Right atrium auricular region (tissue), 2 donors: ENCODE measurements at regions not wholly inside any gene's neighbourhood (a gene's known extent, or its start where the extent isn't known, plus 50 kb on each side); places are given as distances from the start of the nearest gene placed in this dataset.

ENCODE experiments used
- DNase-seq: peaks from one replicate; pipeline ENCODE4 v3.0.0-alpha.2; 2019; ENCODE audit warnings: low spot score
- H3K27ac ChIP-seq, 2 donors: fragments of 200-600 bp; sonication (generic); 1 replicate in 1 of 2; 2 replicates in 1 of 2; pipeline ENCODE4 v1.5.1; 2016 to 2019
- H3K27me3 ChIP-seq, 2 donors: fragments of 200-600 bp; sonication (generic); one replicate each; pipeline versions ENCODE4 v1.5.1 to v1.6.0; 2017 to 2019
- H3K36me3 ChIP-seq: fragments of 200-600 bp; sonication (generic); one replicate; pipeline ENCODE4 v1.5.1; 2016
- H3K4me1 ChIP-seq, 2 donors: fragments of 200-600 bp; sonication (generic); one replicate each; pipeline versions ENCODE4 v1.5.1 to v1.6.0; 2017 to 2019
- H3K4me3 ChIP-seq, 2 donors: fragments of 200-600 bp; sonication (generic); 1 replicate in 1 of 2; 2 replicates in 1 of 2; pipeline ENCODE4 v1.5.1; 2017 to 2019; ENCODE audit warnings: mild to moderate bottlenecking in 1 of 2, moderate library complexity in 1 of 2
- H3K9me3 ChIP-seq, 2 donors: fragments of 200-600 bp; sonication (generic); one replicate each; pipeline ENCODE4 v1.5.1; 2019
- TF ChIP-seq, protein P1 (sequence below), 2 donors: fragments of 200-600 bp; sonication (generic); IDR thresholded peaks; one replicate each; pipeline ENCODE4 v1.5.1; 2019; ENCODE audit warnings: antibody characterized with exemption in 2 of 2

DNA sequence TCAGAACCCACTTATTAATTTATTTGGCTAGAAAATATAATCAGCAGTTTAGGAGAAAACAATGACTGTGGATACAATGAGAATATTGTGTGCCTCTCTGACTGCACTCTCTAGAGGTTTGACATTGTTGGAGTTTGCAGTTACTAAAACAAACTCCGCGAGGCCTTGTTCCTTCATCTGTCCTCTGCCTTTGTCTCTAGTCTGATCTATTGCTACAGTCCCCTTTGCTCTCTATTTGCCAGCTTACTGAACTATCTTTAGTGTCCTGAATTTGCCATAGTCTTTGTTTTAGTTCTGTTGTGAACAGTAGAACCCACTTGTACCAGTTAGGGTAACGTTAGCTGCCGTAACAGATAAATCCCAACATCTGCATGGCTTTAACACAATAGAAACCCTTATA lies 81.4 kb upstream of the RPS6KA3 start:
- Histone ChIP-seq H3K4me3 (no peak overlapping the region), H3K4me1 (no peaks in the 10 kb centered on the region), H3K9me3 (no peaks in the 10 kb centered on the region), H3K27ac (no peak overlapping the region), H3K27me3 (no peaks in the 10 kb centered on the region), H3K36me3 (no peaks in the 10 kb centered on the region)
- no peak for DNase-seq
- TF ChIP-seq, protein P1, sequence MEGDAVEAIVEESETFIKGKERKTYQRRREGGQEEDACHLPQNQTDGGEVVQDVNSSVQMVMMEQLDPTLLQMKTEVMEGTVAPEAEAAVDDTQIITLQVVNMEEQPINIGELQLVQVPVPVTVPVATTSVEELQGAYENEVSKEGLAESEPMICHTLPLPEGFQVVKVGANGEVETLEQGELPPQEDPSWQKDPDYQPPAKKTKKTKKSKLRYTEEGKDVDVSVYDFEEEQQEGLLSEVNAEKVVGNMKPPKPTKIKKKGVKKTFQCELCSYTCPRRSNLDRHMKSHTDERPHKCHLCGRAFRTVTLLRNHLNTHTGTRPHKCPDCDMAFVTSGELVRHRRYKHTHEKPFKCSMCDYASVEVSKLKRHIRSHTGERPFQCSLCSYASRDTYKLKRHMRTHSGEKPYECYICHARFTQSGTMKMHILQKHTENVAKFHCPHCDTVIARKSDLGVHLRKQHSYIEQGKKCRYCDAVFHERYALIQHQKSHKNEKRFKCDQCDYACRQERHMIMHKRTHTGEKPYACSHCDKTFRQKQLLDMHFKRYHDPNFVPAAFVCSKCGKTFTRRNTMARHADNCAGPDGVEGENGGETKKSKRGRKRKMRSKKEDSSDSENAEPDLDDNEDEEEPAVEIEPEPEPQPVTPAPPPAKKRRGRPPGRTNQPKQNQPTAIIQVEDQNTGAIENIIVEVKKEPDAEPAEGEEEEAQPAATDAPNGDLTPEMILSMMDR (IDR thresholded peaks at IDR 0.05), result no peak

DNA sequence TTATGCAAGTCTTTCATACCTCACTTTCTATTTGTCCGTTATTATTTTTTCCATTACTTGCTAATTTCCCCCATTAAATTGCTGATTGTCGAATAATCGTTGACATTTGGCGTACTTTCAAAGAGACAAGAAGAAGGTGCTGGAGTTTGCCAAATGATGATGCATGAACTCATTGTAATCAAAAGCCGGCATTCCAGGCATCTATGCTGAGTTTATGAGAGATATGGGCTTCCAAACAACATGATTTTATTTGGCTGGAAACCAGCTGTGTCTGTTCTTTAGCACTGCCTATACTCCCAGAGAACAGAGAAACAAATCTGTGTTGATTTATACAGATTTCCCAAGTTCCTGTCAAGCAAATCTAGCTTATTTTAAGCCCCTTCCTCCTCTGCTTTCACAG lies 80.8 kb upstream of the RPS6KA3 start:
- TF ChIP-seq, protein P1 (IDR thresholded peaks at IDR 0.05), result no peak
- H3K27me3 ChIP-seq, result no peaks in the 10 kb centered on the region
- DNase-seq, result no peak
- no peak overlapping the region for H3K4me3 ChIP-seq
- H3K9me3 ChIP-seq, result no peaks in the 10 kb centered on the region
- no peak overlapping the region for H3K27ac ChIP-seq
- no peaks in the 10 kb centered on the region for H3K4me1 ChIP-seq
- no peaks in the 10 kb centered on the region for H3K36me3 ChIP-seq

DNA sequence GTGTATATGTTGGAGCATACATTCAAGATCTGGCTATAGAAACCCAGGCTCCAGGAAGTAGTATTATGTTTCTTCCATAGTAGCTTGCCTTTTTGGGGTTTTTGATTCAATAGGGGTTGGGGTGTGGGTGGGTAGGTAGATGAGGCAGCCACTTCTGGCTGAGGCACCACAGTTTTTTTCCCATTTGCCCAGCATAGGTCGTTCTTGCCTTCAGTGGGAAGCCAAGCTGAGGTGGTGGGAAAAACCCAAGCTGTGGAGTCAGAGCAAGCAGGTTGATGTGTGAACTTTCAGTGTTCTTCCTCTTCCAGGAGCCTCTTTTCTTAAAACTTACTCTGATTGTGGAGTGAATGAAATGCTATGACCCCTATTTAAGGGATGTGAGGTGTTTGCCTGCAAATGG lies 67.0 kb upstream of the RPS6KA3 start:
- H3K4me1 ChIP-seq, result no peaks in the 10 kb centered on the region
- TF ChIP-seq, protein P1 (IDR thresholded peaks at IDR 0.05), result no peak
- H3K9me3 ChIP-seq, result peaks cover 0 to 6% of the 10 kb centered on the region in 2 donors
- H3K4me3 ChIP-seq, result no peak overlapping the region
- no peaks in the 10 kb centered on the region for H3K27me3 ChIP-seq
- no peak overlapping the region for H3K27ac ChIP-seq
- DNase-seq, result no peak
- H3K36me3 ChIP-seq, result no peaks in the 10 kb centered on the region

DNA sequence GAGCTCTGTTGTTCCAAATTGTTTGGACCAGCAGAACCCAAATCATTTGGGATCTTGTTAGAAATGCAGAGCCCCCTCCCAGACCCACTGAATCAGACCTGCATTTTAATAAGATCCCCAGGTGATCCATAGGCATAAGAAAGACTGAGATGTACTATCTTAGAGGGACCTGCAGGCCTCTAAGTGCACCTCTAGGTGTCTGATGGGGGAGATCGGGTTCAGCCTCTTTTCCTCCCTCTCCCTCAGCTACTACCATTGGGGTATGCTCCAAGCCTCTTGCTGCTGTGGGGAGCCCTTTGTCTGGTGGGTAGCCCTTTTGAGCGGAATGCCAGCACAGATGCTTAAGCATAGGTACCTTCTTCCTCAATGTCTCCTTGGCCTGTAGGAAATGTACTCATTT lies 63.8 kb upstream of the RPS6KA3 start:
- Histone ChIP-seq H3K36me3 (no peaks in the 10 kb centered on the region), H3K9me3 (no peaks in the 10 kb centered on the region), H3K27me3 (no peaks in the 10 kb centered on the region), H3K4me3 (no peak overlapping the region), H3K4me1 (no peaks in the 10 kb centered on the region), H3K27ac (no peak overlapping the region)
- TF ChIP-seq, protein P1 (IDR thresholded peaks at IDR 0.05), result no peak
- no peak for DNase-seq

DNA sequence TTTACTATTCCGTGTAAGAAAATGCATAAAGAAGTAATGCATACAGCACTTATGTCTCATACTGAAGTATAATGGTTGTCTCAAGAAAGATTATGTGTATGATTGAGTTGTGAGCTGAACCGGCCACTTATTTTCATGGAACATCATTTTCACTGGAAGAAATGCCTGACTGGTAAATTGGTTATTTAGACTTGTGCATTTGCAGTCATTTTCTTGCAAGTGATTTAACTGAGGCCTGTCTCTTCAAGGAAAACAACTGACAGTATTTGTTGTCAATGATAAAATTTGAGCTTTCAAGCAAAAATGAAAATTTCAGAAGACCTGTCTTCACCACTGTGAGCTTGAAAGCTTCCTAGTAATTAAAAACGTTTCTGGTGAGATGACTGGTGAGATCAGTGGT lies 62.7 kb upstream of the RPS6KA3 start:
- TF ChIP-seq, protein P1 (IDR thresholded peaks at IDR 0.05), result no peak

DNA sequence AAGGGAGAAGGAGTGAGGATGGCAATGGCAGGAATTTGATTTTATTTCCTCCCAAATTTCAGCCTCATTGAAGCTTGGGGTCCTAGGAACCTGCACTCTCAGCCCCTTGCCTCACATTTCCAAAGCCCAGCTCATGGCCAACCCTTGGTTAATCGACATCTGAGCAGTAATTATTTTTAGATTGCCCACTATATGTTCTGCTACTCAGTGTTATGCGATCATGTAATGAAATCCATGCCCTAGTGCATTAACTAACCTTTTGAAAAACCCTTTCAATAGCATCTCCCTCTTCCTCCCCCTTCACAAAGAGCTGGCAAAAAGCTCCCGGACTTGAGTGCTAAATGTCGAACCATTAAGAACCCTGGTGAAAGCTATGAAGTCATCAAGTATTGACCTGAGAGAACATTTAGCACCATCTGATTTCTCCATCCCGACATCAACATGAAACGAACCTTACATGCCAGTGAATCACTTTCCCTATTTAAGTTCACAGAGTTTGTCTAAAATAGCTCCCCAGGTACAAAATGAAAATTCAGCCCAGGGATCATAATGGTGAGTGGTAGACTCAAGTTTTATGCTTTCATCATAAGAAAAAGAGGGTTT lies 59.2 kb upstream of the RPS6KA3 start:
- Histone ChIP-seq H3K4me1 (no peaks in the 10 kb centered on the region), H3K27me3 (no peaks in the 10 kb centered on the region), H3K4me3 (no peak overlapping the region), H3K36me3 (no peaks in the 10 kb centered on the region), H3K27ac (no peak overlapping the region), H3K9me3 (no peaks in the 10 kb centered on the region)
- TF ChIP-seq, protein P1 (IDR thresholded peaks at IDR 0.05), result no peak
- no peak for DNase-seq

More for the DNA sequence above, 62.7 kb upstream of the RPS6KA3 start:
- Histone ChIP-seq H3K27me3 (no peaks in the 10 kb centered on the region), H3K9me3 (no peaks in the 10 kb centered on the region), H3K4me3 (no peak overlapping the region), H3K36me3 (no peaks in the 10 kb centered on the region), H3K4me1 (no peaks in the 10 kb centered on the region), H3K27ac (no peak overlapping the region)
- no peak for DNase-seq
